Breast epithelium (tissue), 3 donors: ENCODE measurements at regions not wholly inside any gene's neighbourhood (a gene's known extent, or its start where the extent isn't known, plus 50 kb on each side); places are given as distances from the start of the nearest gene placed in this dataset.

Experiments
- CTCF ChIP-seq, 3 donors: fragments of 450-650 bp; IDR thresholded peaks; one replicate each; pipeline ENCODE4 v1.5.1; 2016 to 2017; ENCODE audit warnings: antibody characterized with exemption in 3 of 3, mild to moderate bottlenecking in 3 of 3, moderate library complexity in 3 of 3
- POLR2A ChIP-seq: fragments of 450-650 bp; IDR thresholded peaks from one replicate; pipeline ENCODE4 v1.6.1; 2016; ENCODE audit warnings: antibody characterized with exemption, mild to moderate bottlenecking, moderate library complexity

GRCh38 chr5:158268286-158268685 lies 409.3 kb upstream of the CLINT1 start:
- no peak for TF ChIP-seq CTCF (IDR thresholded peaks at IDR 0.05)
- TF ChIP-seq POLR2A = no peak
